OCI-LY7 (cell line): ENCODE measurements at regions not wholly inside any gene's neighbourhood (a gene's known extent, or its start where the extent isn't known, plus 50 kb on each side); places are given as distances from the start of the nearest gene placed in this dataset.

Source experiments
- BruUV-seq: library from RNA; stranded (reverse); fragments of 400-500 nt; replicated peaks from 2 replicates; lab custom pipeline; 2021; lab: Mats Ljungman, UMichigan
- CTCF ChIA-PET: fragments of 300-600 bp; sonication (Branson Sonifier 250); formaldehyde crosslinking; loops from one replicate; lab custom pipeline; 2022; ENCODE audit warnings: antibody characterized with exemption; ENCODE audit not compliant: unreplicated experiment; lab: Charles Lee
- POLR2A ChIA-PET: fragments of 300-600 bp; sonication (Branson Sonifier 250); formaldehyde crosslinking; loops from one replicate; lab custom pipeline; 2022; ENCODE audit warnings: antibody characterized with exemption; lab: Charles Lee
- DNase-seq: peaks from one replicate; pipeline ENCODE4 v3.0.0-alpha.2; 2015; ENCODE audit warnings: low spot score
- H2AFZ ChIP-seq: fragments of 200-600 bp; sonication (generic), shearing (Covaris generic); 2 replicates; pipeline ENCODE4 v1.6.1; 2014; ENCODE audit warnings: mild to moderate bottlenecking, antibody characterized with exemption, low read length, moderate library complexity
- H3K27ac ChIP-seq: fragments of 200-600 bp; sonication (generic); 2 replicates; pipeline ENCODE4 v1.5.1; 2014; ENCODE audit warnings: mixed run types, low read depth, mild to moderate bottlenecking, moderate library complexity, low read length, inconsistent platforms; ENCODE audit not compliant: poor library complexity, severe bottlenecking
- H3K36me3 ChIP-seq: fragments of 200-600 bp; sonication (generic); 2 replicates; pipeline ENCODE4 v1.6.1; 2014; ENCODE audit warnings: mild to moderate bottlenecking, antibody characterized with exemption, low read length, moderate library complexity, mixed read lengths; ENCODE audit not compliant: insufficient read depth
- H3K4me1 ChIP-seq: fragments of 200-600 bp; sonication (generic); 2 replicates; pipeline ENCODE4 v1.5.1; 2014; ENCODE audit warnings: mild to moderate bottlenecking, low read length; ENCODE audit not compliant: insufficient read depth, poor library complexity, severe bottlenecking
- H3K4me2 ChIP-seq: fragments of 200-600 bp; sonication (generic); 2 replicates; pipeline ENCODE4 v1.6.1; 2014; ENCODE audit warnings: mild to moderate bottlenecking, low read length
- H3K4me3 ChIP-seq: fragments of 200-600 bp; sonication (generic); 2 replicates; pipeline ENCODE4 v1.5.1; 2014; ENCODE audit warnings: mild to moderate bottlenecking, low read depth, low read length; ENCODE audit not compliant: poor library complexity, severe bottlenecking
- H3K79me2 ChIP-seq: fragments of 200-600 bp; sonication (generic); 2 replicates; pipeline ENCODE4 v1.6.1; 2016; ENCODE audit warnings: low read depth, mild to moderate bottlenecking, low read length, moderate library complexity, mixed read lengths; ENCODE audit not compliant: insufficient read depth
- H3K9me2 ChIP-seq: fragments of 200-600 bp; sonication (generic); 2 replicates; pipeline ENCODE4 v1.6.1; 2016; ENCODE audit warnings: mild to moderate bottlenecking, low read length, mixed read lengths; ENCODE audit not compliant: insufficient read depth
- H3K9me3 ChIP-seq: fragments of 200-600 bp; sonication (generic); 2 replicates; pipeline ENCODE4 v1.6.1; 2014; ENCODE audit warnings: mild to moderate bottlenecking, mixed run types, low read length, mixed read lengths
- H4K20me1 ChIP-seq: fragments of 200-600 bp; sonication (generic); 2 replicates; pipeline ENCODE4 v1.6.1; 2014; ENCODE audit warnings: mild to moderate bottlenecking, antibody characterized with exemption, low read length, moderate library complexity, mixed read lengths; ENCODE audit not compliant: insufficient read depth
- CTCF ChIP-seq: fragments of 200-600 bp; sonication (generic); conservative IDR thresholded peaks from 2 replicates; pipeline ENCODE4 v1.5.1; 2014; ENCODE audit warnings: mild to moderate bottlenecking, antibody characterized with exemption, low read length, moderate library complexity, mixed read lengths
- EZH2phosphoT487 ChIP-seq: fragments of 200-600 bp; sonication (generic); IDR thresholded peaks from 2 replicates; pipeline ENCODE4 v1.6.1; 2018; ENCODE audit warnings: low read depth, borderline replicate concordance, mild to moderate bottlenecking, mixed run types, antibody characterized with exemption, low read length, moderate library complexity, mixed read lengths
- intact Hi-C: fragments of 100-400 bp; cut with micrococcal nuclease; formaldehyde crosslinking; loops from one replicate; pipeline ENCODE4 v1.10.0; 2022; ENCODE audit not compliant: unreplicated experiment

GRCh38 chr20:55158446-55158845 is 683.1 kb downstream of the DOK5 start:
- ChIA-PET POLR2A (no interaction called here), CTCF (no interaction called here)
- Histone ChIP-seq H3K79me2 (no peaks in the 10 kb centered on the region), H4K20me1 (no peaks in the 10 kb centered on the region), H2AFZ (no peak overlapping the region), H3K4me1 (no peaks in the 10 kb centered on the region), H3K27ac (no peak overlapping the region), H3K36me3 (no peaks in the 10 kb centered on the region), H3K9me3 (no peaks in the 10 kb centered on the region), H3K4me3 (no peak overlapping the region), H3K4me2 (no peak overlapping the region), H3K9me2 (no peaks in the 10 kb centered on the region)
- intact Hi-C loops = no loop called here
- TF ChIP-seq EZH2phosphoT487 (no peak), CTCF (no peak)
- BruUV-seq = no TSS peak
- DNase-seq = no peak

- no peaks in the 10 kb centered on the region for H3K36me3 ChIP-seq
- no TSS peak for BruUV-seq
- intact Hi-C loops = no loop called here
- DNase-seq = no peak
- ChIA-PET CTCF (no interaction called here), POLR2A (no interaction called here)
- H3K9me2 ChIP-seq = no peaks in the 10 kb centered on the region
- H3K4me3 ChIP-seq = no peak overlapping the region
- H2AFZ ChIP-seq = no peak overlapping the region
- no peaks in the 10 kb centered on the region for H3K9me3 ChIP-seq
- no peak overlapping the region for H3K27ac ChIP-seq
- no peaks in the 10 kb centered on the region for H4K20me1 ChIP-seq
- no peak overlapping the region for H3K4me2 ChIP-seq
- H3K79me2 ChIP-seq = no peaks in the 10 kb centered on the region
- no peaks in the 10 kb centered on the region for H3K4me1 ChIP-seq
- no peak for TF ChIP-seq EZH2phosphoT487
- TF ChIP-seq CTCF = no peak
Measured at GRCh38 chr20:55155360-55155759, 680.0 kb downstream of the DOK5 start.

GRCh38 chr20:55153001-55153645 is 677.7 kb downstream of the DOK5 start:
- H3K27ac ChIP-seq = no peak overlapping the region
- no peak overlapping the region for H2AFZ ChIP-seq
- intact Hi-C loops = no loop called here
- no peaks in the 10 kb centered on the region for H3K4me1 ChIP-seq
- no peak overlapping the region for H3K4me3 ChIP-seq
- H3K79me2 ChIP-seq = no peaks in the 10 kb centered on the region
- POLR2A ChIA-PET = no interaction called here
- CTCF ChIA-PET = no interaction called here
- DNase-seq = no peak
- TF ChIP-seq CTCF = no peak
- no peak for TF ChIP-seq EZH2phosphoT487
- no peaks in the 10 kb centered on the region for H3K9me3 ChIP-seq
- no peaks in the 10 kb centered on the region for H4K20me1 ChIP-seq
- no peak overlapping the region for H3K4me2 ChIP-seq
- no TSS peak for BruUV-seq
- no peaks in the 10 kb centered on the region for H3K36me3 ChIP-seq
- no peaks in the 10 kb centered on the region for H3K9me2 ChIP-seq
